Prostate gland (tissue), 2 donors: ENCODE measurements at regions not wholly inside any gene's neighbourhood (a gene's known extent, or its start where the extent isn't known, plus 50 kb on each side); places are given as distances from the start of the nearest gene placed in this dataset.

Experiments
- POLR2A ChIP-seq: fragments of 450-650 bp; IDR thresholded peaks from one replicate; pipeline ENCODE4 v1.6.1; 2016; ENCODE audit warnings: antibody characterized with exemption, mild to moderate bottlenecking
- POLR2AphosphoS5 ChIP-seq: sonication (generic); formaldehyde crosslinking; IDR thresholded peaks from one replicate; pipeline ENCODE4 v1.6.1; 2017; ENCODE audit warnings: antibody characterized with exemption
- TF ChIP-seq, protein P1 (sequence below), 4 experiments: fragments of 200-600 bp in 2 of 4; fragments of 450-650 bp in 2 of 4; sonication (generic) in 2 of 4; IDR thresholded peaks; 1 replicate in 3 of 4; 2 replicates in 1 of 4; pipeline ENCODE4 v1.5.1; 2016 to 2019; ENCODE audit warnings: antibody characterized with exemption in 4 of 4, mild to moderate bottlenecking in 2 of 4, moderate library complexity in 2 of 4

DNA sequence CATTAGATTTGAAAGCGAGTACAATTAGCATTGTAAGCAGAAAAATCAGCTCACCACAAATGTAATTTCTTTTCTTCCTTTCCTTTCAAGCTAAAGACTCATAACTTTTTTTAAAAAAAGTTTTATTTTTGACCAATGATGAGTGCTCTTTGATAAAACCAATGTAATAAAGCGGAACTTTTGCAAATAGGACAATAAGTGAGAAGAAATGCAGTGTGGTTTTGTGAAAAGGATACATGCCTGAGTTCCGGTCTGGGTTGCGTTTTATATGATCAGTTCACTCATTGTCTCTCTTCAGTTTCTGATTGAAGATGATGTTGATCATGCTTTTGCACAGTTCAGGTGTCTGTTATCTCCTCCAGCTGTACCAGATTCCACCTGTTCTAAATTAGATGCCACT, 274.4 kb downstream of the KLF12 start:
- TF ChIP-seq POLR2AphosphoS5 (no peak), POLR2A (no peak)
- TF ChIP-seq, protein P1, sequence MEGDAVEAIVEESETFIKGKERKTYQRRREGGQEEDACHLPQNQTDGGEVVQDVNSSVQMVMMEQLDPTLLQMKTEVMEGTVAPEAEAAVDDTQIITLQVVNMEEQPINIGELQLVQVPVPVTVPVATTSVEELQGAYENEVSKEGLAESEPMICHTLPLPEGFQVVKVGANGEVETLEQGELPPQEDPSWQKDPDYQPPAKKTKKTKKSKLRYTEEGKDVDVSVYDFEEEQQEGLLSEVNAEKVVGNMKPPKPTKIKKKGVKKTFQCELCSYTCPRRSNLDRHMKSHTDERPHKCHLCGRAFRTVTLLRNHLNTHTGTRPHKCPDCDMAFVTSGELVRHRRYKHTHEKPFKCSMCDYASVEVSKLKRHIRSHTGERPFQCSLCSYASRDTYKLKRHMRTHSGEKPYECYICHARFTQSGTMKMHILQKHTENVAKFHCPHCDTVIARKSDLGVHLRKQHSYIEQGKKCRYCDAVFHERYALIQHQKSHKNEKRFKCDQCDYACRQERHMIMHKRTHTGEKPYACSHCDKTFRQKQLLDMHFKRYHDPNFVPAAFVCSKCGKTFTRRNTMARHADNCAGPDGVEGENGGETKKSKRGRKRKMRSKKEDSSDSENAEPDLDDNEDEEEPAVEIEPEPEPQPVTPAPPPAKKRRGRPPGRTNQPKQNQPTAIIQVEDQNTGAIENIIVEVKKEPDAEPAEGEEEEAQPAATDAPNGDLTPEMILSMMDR (IDR thresholded peaks at IDR 0.05) = no peak
